SK-N-SH treated with all-trans-retinoic acid at 6 μM for 48 hours (cell line): ENCODE measurements at regions not wholly inside any gene's neighbourhood (a gene's known extent, or its start where the extent isn't known, plus 50 kb on each side); places are given as distances from the start of the nearest gene placed in this dataset.

ENCODE experiments used
- ATAC-seq: fragments of 200-7000 bp; cut with Tn5 transposase; 3 replicates; pipeline ENCODE4 v1.9.1; 2020; ENCODE audit warnings: mild to moderate bottlenecking, moderate library complexity
- ARNTL ChIP-seq: fragments of 450-650 bp; formaldehyde crosslinking; IDR thresholded peaks from 2 replicates; pipeline ENCODE4 v1.5.0; 2020; ENCODE audit warnings: low read depth, mild to moderate bottlenecking, moderate library complexity, borderline replicate concordance
- CSDC2 ChIP-seq: fragments of 250-450 bp; sonication (Bioruptor Pico); IDR thresholded peaks from 2 replicates; pipeline ENCODE4 v1.5.0; 2020; ENCODE audit warnings: mild to moderate bottlenecking, moderate library complexity
- GLIS3 ChIP-seq: fragments of 250-450 bp; sonication (Bioruptor Pico); IDR thresholded peaks from 2 replicates; pipeline ENCODE4 v1.5.0; 2020; ENCODE audit warnings: mild to moderate bottlenecking, moderate library complexity
- OSR1 ChIP-seq: fragments of 250-450 bp; sonication (Bioruptor Pico); IDR thresholded peaks from 2 replicates; pipeline ENCODE4 v1.8.0; 2022; ENCODE audit warnings: moderate library complexity, mild to moderate bottlenecking, inconsistent platforms
- PPARA ChIP-seq: fragments of 250-450 bp; sonication (Bioruptor Pico); IDR thresholded peaks from 2 replicates; pipeline ENCODE4 v1.5.0; 2020; ENCODE audit warnings: mild to moderate bottlenecking, borderline replicate concordance
- RARB ChIP-seq: fragments of 250-450 bp; sonication (Bioruptor Pico); IDR thresholded peaks from 2 replicates; pipeline ENCODE4 v1.8.0; 2021; ENCODE audit warnings: mild to moderate bottlenecking, moderate library complexity
- SNAI2 ChIP-seq: fragments of 250-450 bp; sonication (Bioruptor Pico); IDR thresholded peaks from 2 replicates; pipeline ENCODE4 v1.5.0; 2020; ENCODE audit warnings: mild to moderate bottlenecking, moderate library complexity
- TCF4 ChIP-seq: fragments of 250-450 bp; sonication (Bioruptor Pico); IDR thresholded peaks from 2 replicates; pipeline ENCODE4 v1.8.0; 2021; ENCODE audit warnings: mild to moderate bottlenecking, moderate library complexity, borderline replicate concordance
- TOX ChIP-seq: fragments of 250-450 bp; sonication (Bioruptor Pico); IDR thresholded peaks from 2 replicates; pipeline ENCODE4 v1.8.0; 2021; ENCODE audit warnings: mild to moderate bottlenecking, moderate library complexity, borderline replicate concordance
- TSHZ2 ChIP-seq: fragments of 250-450 bp; sonication (Bioruptor Pico); IDR thresholded peaks from 2 replicates; pipeline ENCODE4 v1.5.0; 2020; ENCODE audit warnings: mild to moderate bottlenecking, moderate library complexity
- ZC3H10 ChIP-seq: fragments of 250-450 bp; sonication (Bioruptor Pico); IDR thresholded peaks from 2 replicates; pipeline ENCODE4 v1.5.1; 2021; ENCODE audit warnings: mild to moderate bottlenecking, moderate library complexity
- ZFP3 ChIP-seq: fragments of 250-450 bp; sonication (Bioruptor Pico); IDR thresholded peaks from 2 replicates; pipeline ENCODE4 v1.5.0; 2020; ENCODE audit warnings: mild to moderate bottlenecking, moderate library complexity
- ZFP30 ChIP-seq: fragments of 450-650 bp; formaldehyde crosslinking; IDR thresholded peaks from 2 replicates; pipeline ENCODE4 v1.5.0; 2022; ENCODE audit warnings: mild to moderate bottlenecking, moderate library complexity
- ZNF70 ChIP-seq: fragments of 450-650 bp; formaldehyde crosslinking; IDR thresholded peaks from 2 replicates; pipeline ENCODE4 v1.5.0; 2020; ENCODE audit warnings: mild to moderate bottlenecking, moderate library complexity
- ZNF8 ChIP-seq: fragments of 450-650 bp; formaldehyde crosslinking; IDR thresholded peaks from 2 replicates; pipeline ENCODE4 v1.5.0; 2020; ENCODE audit warnings: mild to moderate bottlenecking, moderate library complexity
- TF ChIP-seq, protein P1 (sequence below): fragments of 250-450 bp; sonication (Bioruptor Pico); IDR thresholded peaks from 2 replicates; pipeline ENCODE4 v1.8.0; 2021; ENCODE audit warnings: low read depth, mild to moderate bottlenecking, moderate library complexity, borderline replicate concordance
- TF ChIP-seq, protein P2 (sequence below): fragments of 250-450 bp; sonication (Bioruptor Pico); IDR thresholded peaks from 2 replicates; pipeline ENCODE4 v1.5.1; 2021; ENCODE audit warnings: mild to moderate bottlenecking, moderate library complexity
- TF ChIP-seq, protein P3 (sequence below): fragments of 250-450 bp; sonication (Bioruptor Pico); IDR thresholded peaks from 2 replicates; pipeline ENCODE4 v1.5.1; 2020; ENCODE audit warnings: low read depth, mild to moderate bottlenecking, moderate library complexity

GRCh38 chr1:229950020-229950419, 117.0 kb upstream of the GALNT2 start:
- TF ChIP-seq ARNTL (CRISPR knock-in tag) (no peak), CSDC2 (CRISPR knock-in tag) (no peak), ZFP30 (no peak), OSR1 (no peak), ZNF8 (no peak), TCF4 (CRISPR knock-in tag) (no peak), SNAI2 (no peak), ZC3H10 (CRISPR knock-in tag) (no peak), RARB (no peak), ZFP3 (no peak), TSHZ2 (CRISPR knock-in tag) (no peak), TOX (no peak)
- TF ChIP-seq, protein P1, sequence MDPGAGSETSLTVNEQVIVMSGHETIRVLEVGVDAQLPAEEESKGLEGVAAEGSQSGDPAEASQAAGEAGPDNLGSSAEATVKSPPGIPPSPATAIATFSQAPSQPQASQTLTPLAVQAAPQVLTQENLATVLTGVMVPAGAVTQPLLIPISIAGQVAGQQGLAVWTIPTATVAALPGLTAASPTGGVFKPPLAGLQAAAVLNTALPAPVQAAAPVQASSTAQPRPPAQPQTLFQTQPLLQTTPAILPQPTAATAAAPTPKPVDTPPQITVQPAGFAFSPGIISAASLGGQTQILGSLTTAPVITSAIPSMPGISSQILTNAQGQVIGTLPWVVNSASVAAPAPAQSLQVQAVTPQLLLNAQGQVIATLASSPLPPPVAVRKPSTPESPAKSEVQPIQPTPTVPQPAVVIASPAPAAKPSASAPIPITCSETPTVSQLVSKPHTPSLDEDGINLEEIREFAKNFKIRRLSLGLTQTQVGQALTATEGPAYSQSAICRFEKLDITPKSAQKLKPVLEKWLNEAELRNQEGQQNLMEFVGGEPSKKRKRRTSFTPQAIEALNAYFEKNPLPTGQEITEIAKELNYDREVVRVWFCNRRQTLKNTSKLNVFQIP (CRISPR knock-in tag), result no peak
- TF ChIP-seq, protein P2, sequence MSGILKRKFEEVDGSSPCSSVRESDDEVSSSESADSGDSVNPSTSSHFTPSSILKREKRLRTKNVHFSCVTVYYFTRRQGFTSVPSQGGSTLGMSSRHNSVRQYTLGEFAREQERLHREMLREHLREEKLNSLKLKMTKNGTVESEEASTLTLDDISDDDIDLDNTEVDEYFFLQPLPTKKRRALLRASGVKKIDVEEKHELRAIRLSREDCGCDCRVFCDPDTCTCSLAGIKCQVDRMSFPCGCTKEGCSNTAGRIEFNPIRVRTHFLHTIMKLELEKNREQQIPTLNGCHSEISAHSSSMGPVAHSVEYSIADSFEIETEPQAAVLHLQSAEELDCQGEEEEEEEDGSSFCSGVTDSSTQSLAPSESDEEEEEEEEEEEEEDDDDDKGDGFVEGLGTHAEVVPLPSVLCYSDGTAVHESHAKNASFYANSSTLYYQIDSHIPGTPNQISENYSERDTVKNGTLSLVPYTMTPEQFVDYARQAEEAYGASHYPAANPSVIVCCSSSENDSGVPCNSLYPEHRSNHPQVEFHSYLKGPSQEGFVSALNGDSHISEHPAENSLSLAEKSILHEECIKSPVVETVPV (CRISPR knock-in tag), result no peak
- TF ChIP-seq, protein P3, sequence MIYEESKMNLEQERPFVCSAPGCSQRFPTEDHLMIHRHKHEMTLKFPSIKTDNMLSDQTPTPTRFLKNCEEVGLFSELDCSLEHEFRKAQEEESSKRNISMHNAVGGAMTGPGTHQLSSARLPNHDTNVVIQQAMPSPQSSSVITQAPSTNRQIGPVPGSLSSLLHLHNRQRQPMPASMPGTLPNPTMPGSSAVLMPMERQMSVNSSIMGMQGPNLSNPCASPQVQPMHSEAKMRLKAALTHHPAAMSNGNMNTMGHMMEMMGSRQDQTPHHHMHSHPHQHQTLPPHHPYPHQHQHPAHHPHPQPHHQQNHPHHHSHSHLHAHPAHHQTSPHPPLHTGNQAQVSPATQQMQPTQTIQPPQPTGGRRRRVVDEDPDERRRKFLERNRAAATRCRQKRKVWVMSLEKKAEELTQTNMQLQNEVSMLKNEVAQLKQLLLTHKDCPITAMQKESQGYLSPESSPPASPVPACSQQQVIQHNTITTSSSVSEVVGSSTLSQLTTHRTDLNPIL (CRISPR knock-in tag), result no peak
- no peak for ATAC-seq

- ATAC-seq, result no peak
Measured at GRCh38 chr1:229950908-229951307, 116.1 kb upstream of the GALNT2 start.

More at GRCh38 chr1:229950908-229951307, 116.1 kb upstream of the GALNT2 start:
- no peak for TF ChIP-seq TSHZ2 (CRISPR knock-in tag)
- TF ChIP-seq, protein P1 (CRISPR knock-in tag), result no peak
- TF ChIP-seq ZFP3, result no peak
- TF ChIP-seq ZNF70 (CRISPR knock-in tag), result no peak
- TF ChIP-seq OSR1, result no peak
- TF ChIP-seq SNAI2, result no peak
- TF ChIP-seq PPARA (CRISPR knock-in tag), result no peak
- no peak for TF ChIP-seq GLIS3 (CRISPR knock-in tag)
- TF ChIP-seq TOX, result no peak
- no peak for TF ChIP-seq ZC3H10 (CRISPR knock-in tag)
- no peak for TF ChIP-seq TCF4 (CRISPR knock-in tag)
- TF ChIP-seq, protein P2 (CRISPR knock-in tag), result no peak
